GM12865 (cell line): ENCODE measurements at regions not wholly inside any gene's neighbourhood (a gene's known extent, or its start where the extent isn't known, plus 50 kb on each side); places are given as distances from the start of the nearest gene placed in this dataset.
"Not testable (repeated sequence)": the region's sequence is repeated elsewhere in the genome, so short reads cannot be mapped to it uniquely, and the experiment has no call there.

Source experiments
- DNase-seq: peaks from one replicate; pipeline ENCODE4 v3.0.0; 2010; ENCODE audit warnings: low read depth
- H3K4me3 ChIP-seq: 2 replicates; pipeline ENCODE4 v1.5.1; 2011; ENCODE audit warnings: mild to moderate bottlenecking, low read depth, low read length, control low read depth
- CTCF ChIP-seq: IDR thresholded peaks from 2 replicates; pipeline ENCODE4 v1.5.1; 2011; ENCODE audit warnings: low read length, control low read depth, low read depth, inconsistent platforms; ENCODE audit not compliant: insufficient read depth; ENCODE audit errors: missing control alignments

GRCh38 chr6:118367314-118367713, 180.8 kb upstream of the PLN start:
- DNase-seq, result no peak
- TF ChIP-seq CTCF, result no peak
- H3K4me3 ChIP-seq, result no peak overlapping the region

DNA sequence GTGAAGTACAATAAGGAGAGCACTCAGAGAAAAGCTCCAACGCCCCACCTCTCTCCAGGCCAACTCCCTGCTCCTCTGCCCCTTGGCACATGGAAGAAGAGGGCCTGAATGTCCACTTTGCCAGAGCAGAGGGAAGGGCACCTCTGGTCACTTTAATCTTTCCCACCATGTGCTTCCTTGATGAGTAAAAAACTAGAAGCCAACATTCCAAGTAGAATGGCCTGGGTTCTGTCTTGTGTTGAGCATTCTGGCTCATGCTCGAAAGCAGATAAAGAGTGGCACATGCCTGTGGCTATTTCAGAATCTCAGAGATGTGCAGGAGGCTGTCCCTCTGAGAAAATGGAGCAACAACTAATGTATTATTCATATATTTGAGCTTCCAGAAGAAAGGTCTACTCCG, 177.4 kb upstream of the PLN start:
- TF ChIP-seq CTCF, result no peak
- DNase-seq, result no peak
- no peak overlapping the region for H3K4me3 ChIP-seq

GRCh38 chr6:118371955-118372354, 176.1 kb upstream of the PLN start:
- DNase-seq, result no peak
- no peak for TF ChIP-seq CTCF
- no peak overlapping the region for H3K4me3 ChIP-seq

GRCh38 chr6:118372413-118372812, 175.7 kb upstream of the PLN start:
- no peak for TF ChIP-seq CTCF
- DNase-seq, result no peak
- no peak overlapping the region for H3K4me3 ChIP-seq

DNA sequence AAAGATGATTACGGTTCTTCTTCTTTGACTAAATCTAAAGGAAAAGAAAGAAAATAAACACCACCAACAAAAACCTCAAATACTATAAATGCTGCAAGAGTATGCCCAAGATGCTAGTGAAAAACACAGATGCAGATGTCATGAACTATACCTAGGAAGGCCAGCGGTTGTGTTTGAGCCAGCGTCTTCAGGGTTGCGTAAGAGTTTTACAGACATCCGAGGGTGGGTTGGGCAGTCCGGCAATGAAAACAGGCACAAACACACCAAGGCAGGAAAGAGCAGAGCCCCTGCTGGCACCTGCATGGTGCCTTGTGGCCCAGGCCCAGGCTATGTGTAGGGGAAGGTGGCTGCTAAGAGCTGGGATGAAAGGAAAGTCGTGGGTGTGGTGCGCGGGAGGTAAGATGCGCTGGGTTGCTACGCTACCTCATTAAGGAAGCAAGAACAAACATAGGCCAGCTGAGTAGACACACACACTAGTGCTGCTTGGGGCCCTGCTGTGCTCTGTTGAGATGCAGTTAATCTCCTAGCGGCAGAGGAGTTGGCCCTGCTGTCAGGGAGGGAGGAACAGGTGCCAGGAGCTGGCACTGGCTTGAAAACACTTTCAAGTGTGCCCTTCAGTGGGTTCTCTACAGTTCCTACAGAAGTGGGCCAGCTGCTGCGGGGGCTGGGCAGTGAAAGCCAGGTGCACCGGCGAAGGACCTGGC, 170.2 kb upstream of the PLN start:
- H3K4me3 ChIP-seq, result no peak overlapping the region
- TF ChIP-seq CTCF, result no peak
- no peak for DNase-seq

DNA sequence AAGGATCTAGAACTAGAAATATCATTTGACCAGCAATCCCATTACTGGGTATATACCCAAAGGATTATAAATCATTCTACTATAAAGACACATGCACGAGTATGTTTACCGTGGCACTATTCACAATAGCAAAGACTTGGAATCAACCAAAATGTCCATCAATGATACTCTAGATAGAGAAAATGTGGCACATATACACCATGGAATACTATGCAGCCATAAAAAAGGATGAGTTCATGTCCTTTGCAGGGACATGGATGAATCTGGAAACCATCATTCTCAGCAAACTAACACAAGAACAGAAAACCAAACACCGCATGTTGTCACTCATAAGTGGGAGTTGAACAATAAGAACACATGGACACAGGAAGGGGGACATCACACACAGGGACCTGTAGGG, 167.5 kb upstream of the PLN start:
- DNase-seq, H3K4me3 ChIP-seq: not testable (repeated sequence)

GRCh38 chr6:118382126-118382525, 166.0 kb upstream of the PLN start:
- no peak for TF ChIP-seq CTCF
- H3K4me3 ChIP-seq, result no peak overlapping the region
- no peak for DNase-seq
